GM12875 (cell line): ENCODE measurements at regions not wholly inside any gene's neighbourhood (a gene's known extent, or its start where the extent isn't known, plus 50 kb on each side); places are given as distances from the start of the nearest gene placed in this dataset.

Experiments used
- H3K4me3 ChIP-seq: one replicate; pipeline ENCODE4 v1.5.1; 2011; ENCODE audit warnings: low read depth, low read length, control low read depth
- TF ChIP-seq, protein P1 (sequence below): IDR thresholded peaks from 2 replicates; pipeline ENCODE4 v1.5.1; 2011; ENCODE audit warnings: low read depth, mild to moderate bottlenecking, control low read depth, inconsistent platforms, low read length, moderate library complexity, borderline replicate concordance; ENCODE audit not compliant: insufficient read depth

DNA sequence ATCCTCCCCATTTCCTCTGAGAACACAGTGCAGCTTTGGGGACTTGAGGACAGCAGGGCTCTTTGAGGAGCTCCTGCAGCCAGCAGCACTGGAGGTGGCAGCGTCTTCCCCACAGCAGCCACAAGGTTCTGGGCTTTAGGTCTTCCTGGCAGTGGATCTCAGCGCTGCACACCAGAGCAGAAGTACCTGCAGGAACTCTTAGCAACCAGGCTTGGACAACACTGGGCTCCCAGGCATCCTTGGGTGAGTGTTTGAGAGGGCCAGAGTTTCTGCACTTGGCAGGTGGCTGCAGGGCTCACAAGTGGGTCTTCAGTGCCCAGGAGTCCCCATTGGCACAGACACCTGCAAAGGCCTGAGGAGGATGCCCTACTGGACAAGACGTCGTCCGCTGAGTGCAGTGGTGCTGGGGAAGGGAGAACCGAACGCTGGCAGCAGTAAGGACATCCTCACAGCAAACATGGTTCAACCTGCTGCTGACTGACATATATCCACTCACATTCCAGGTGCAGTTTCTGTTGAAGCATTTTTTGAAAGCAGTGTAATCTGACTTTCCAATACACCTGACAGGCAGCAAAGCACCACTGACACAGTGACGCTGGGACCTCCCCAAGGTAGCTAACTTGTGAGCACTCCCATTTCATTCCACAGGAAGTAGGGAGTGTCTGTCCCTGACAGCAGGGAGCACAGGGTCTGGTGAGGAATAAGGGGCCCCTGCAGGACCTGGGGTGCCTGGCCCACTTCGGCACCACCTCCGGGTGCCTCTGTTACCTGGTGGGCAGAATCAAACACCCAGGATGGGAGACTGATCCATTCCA lies 149.9 kb upstream of the COPS8 start:
- TF ChIP-seq, protein P1, sequence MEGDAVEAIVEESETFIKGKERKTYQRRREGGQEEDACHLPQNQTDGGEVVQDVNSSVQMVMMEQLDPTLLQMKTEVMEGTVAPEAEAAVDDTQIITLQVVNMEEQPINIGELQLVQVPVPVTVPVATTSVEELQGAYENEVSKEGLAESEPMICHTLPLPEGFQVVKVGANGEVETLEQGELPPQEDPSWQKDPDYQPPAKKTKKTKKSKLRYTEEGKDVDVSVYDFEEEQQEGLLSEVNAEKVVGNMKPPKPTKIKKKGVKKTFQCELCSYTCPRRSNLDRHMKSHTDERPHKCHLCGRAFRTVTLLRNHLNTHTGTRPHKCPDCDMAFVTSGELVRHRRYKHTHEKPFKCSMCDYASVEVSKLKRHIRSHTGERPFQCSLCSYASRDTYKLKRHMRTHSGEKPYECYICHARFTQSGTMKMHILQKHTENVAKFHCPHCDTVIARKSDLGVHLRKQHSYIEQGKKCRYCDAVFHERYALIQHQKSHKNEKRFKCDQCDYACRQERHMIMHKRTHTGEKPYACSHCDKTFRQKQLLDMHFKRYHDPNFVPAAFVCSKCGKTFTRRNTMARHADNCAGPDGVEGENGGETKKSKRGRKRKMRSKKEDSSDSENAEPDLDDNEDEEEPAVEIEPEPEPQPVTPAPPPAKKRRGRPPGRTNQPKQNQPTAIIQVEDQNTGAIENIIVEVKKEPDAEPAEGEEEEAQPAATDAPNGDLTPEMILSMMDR: no peak
- H3K4me3 ChIP-seq: no peak overlapping the region

DNA sequence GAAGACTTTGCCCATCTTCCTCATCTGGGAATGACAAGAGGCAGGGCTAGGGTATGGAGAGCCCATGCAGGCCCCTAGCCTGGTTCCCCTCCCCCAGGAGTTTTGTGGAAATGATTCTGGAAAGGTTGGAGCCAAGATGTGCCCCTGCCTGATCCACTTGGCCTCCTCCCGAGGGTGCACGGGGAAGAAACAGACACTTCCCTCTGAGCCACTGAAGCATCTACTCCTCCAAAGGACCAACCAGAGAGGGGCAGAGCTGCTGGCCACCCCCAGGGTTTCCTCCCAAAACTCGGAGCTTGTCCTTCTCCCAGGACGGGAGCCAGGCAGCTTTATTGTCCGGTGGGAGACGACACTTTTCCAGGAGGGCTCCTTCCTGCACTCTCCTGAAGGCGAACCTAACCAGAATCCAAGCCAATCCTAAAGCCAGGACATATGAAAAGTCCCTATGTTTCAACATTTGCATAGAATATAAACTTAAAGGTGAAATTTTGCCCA lies 149.2 kb upstream of the COPS8 start:
- TF ChIP-seq, protein P1: no peak
- no peak overlapping the region for H3K4me3 ChIP-seq

DNA sequence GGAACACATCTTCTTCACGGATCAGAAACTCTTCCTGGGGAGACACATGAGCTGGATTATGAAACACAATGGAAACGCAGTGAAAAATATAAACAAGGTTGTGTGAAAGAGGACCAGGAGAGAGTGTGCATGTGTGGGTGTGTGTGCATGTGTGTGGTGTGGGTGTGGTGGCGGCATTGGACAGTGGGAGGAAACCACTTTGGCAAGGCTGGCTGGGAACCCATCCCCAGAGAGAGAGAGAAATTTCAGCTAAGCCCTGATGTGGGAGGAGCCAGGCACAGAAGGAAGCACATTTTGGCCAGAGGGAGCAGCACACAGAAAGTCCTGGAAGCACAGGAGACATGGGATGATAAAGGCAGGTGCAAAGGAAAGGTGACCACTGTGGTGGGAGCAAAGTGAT lies 147.6 kb upstream of the COPS8 start:
- TF ChIP-seq, protein P1: no peak
- H3K4me3 ChIP-seq: no peak overlapping the region

DNA sequence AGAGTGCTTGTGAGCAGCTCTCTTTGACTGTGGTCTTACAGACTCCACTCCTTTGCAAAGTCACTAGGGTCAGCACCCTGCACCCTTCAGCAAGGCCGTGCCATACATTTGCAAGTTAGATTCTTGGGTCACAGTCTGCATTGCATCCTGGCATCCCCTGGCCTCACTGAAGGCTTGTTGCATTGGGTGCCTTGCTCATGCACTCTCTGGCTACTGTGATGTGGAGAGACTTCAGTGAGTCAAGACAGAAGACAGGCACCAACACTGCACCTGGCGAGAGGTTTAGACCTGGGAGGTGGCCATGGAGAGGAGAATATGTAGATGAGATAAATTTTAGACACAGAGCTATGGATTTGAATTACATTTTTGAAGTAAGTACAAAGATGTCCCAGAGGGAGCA lies 146.4 kb upstream of the COPS8 start:
- no peak overlapping the region for H3K4me3 ChIP-seq
- TF ChIP-seq, protein P1: no peak

DNA sequence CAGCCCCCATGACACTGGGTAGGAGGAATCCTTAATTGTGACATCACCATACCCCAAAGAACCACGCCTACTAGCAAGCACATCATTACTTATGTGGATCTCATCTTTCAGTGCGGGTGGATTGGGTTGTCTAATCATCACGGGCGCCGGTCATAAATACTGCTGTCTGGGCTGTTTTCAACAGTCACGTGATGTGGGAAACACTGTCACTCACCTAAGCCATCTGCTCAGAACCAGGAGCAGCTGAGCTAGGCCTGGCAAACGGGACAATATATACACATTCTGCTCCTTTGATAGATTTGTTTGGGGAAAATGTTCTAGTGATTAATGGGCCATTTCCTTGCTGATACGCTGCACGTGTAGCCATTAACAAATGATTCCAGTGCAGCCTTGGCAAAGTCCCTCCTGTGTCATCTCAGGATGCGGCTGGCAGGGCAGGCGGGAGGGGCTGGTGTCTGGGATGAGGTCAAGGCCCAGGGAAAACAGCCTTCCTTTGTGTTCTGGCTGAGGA lies 145.9 kb upstream of the COPS8 start:
- TF ChIP-seq, protein P1: no peak
- H3K4me3 ChIP-seq: no peak overlapping the region

DNA sequence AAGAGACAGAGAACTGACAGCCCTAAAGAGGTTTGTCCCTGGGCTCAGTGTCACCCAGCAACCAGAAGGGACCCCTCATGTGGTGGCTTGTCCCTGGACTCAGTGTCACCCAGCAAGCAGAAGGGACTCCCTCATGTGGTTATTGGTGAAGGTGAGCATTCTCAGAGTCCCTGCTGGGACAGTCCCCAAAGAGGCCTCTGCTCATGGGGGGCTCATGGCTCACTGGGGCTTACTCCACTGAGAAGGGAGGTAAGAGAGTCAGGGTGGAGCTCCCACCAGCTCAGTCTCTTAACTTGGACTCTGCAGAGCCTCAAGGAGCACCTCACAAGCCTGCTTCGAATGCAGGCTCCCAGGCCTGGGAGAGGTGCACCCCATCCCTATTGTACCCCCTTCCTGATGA lies 145.2 kb upstream of the COPS8 start:
- TF ChIP-seq, protein P1: no peak
- H3K4me3 ChIP-seq: no peak overlapping the region
